NCI-H345 treated with DMSO at 0.1 percent for 48 hours (cell line): ENCODE measurements at regions not wholly inside any gene's neighbourhood (a gene's known extent, or its start where the extent isn't known, plus 50 kb on each side); places are given as distances from the start of the nearest gene placed in this dataset.
A peak's percentile ranks its signal among the peaks of the same experiment; 100 is the strongest.
"Not testable (repeated sequence)": the region's sequence is repeated elsewhere in the genome, so short reads cannot be mapped to it uniquely, and the experiment has no call there.

Experiments
- DNase-seq: peaks from one replicate; lab custom pipeline; 2025; ENCODE audit not compliant: unreplicated experiment; lab: John Stamatoyannopoulos, UW

GRCh38 chr5:8831854-8832253 is 714.0 kb downstream of the SEMA5A start:
- no peak for DNase-seq

- DNase-seq = no peak
Observed at GRCh38 chr5:8839361-8840055, 706.4 kb downstream of the SEMA5A start.

- no peak for DNase-seq
Observed at GRCh38 chr5:8840237-8840636, 705.6 kb downstream of the SEMA5A start.

GRCh38 chr5:8840746-8841145 is 705.1 kb downstream of the SEMA5A start:
- DNase-seq = not testable (repeated sequence)

- peak; percentile 37 for DNase-seq
Observed at GRCh38 chr5:8842971-8843551, 702.8 kb downstream of the SEMA5A start.

GRCh38 chr5:8843771-8844170 is 702.1 kb downstream of the SEMA5A start:
- peak; percentile 85 for DNase-seq

- no peak for DNase-seq
Observed at GRCh38 chr5:8844206-8844605, 701.7 kb downstream of the SEMA5A start.

GRCh38 chr5:8844847-8845246 is 701.0 kb downstream of the SEMA5A start:
- DNase-seq = no peak

- DNase-seq = no peak
Observed at GRCh38 chr5:8845296-8845695, 700.6 kb downstream of the SEMA5A start.

- peak; percentile 58 for DNase-seq
Observed at GRCh38 chr5:8848366-8848765, 697.5 kb downstream of the SEMA5A start.

GRCh38 chr5:8848997-8849594 is 696.8 kb downstream of the SEMA5A start:
- no peak for DNase-seq

GRCh38 chr5:8851101-8851500 is 694.8 kb downstream of the SEMA5A start:
- DNase-seq = no peak

GRCh38 chr5:8857051-8857450 is 688.8 kb downstream of the SEMA5A start:
- DNase-seq = no peak

- DNase-seq = no peak
Observed at GRCh38 chr5:8861764-8862163, 684.1 kb downstream of the SEMA5A start.

- no peak for DNase-seq
Observed at GRCh38 chr5:8864053-8864452, 681.8 kb downstream of the SEMA5A start.

- no peak for DNase-seq
Observed at GRCh38 chr5:8865266-8865665, 680.6 kb downstream of the SEMA5A start.

GRCh38 chr5:8865686-8866374 is 680.0 kb downstream of the SEMA5A start:
- DNase-seq = no peak

- DNase-seq = no peak
Observed at GRCh38 chr5:8868283-8868682, 677.6 kb downstream of the SEMA5A start.

GRCh38 chr5:8869932-8870331 is 675.9 kb downstream of the SEMA5A start:
- DNase-seq = no peak

GRCh38 chr5:8870349-8870958 is 675.4 kb downstream of the SEMA5A start:
- no peak for DNase-seq

GRCh38 chr5:8870959-8871355 is 674.9 kb downstream of the SEMA5A start:
- no peak for DNase-seq

- no peak for DNase-seq
Observed at GRCh38 chr5:8871446-8871845, 674.4 kb downstream of the SEMA5A start.
